HCT116 (cell line): ENCODE measurements at regions not wholly inside any gene's neighbourhood (a gene's known extent, or its start where the extent isn't known, plus 50 kb on each side); places are given as distances from the start of the nearest gene placed in this dataset.

Experiments
- ATAC-seq: fragments of 200-7000 bp; cut with Tn5 transposase; 2 replicates; pipeline ENCODE4 v1.9.1; 2020; ENCODE audit warnings: mild to moderate bottlenecking, moderate library complexity
- BruUV-seq: library from RNA; stranded (reverse); fragments of 400-500 nt; replicated peaks from 2 replicates; lab custom pipeline; 2021; lab: Mats Ljungman, UMichigan
- CTCF ChIA-PET: fragments of 300-600 bp; sonication (Branson Sonifier 250); formaldehyde crosslinking; loops from one replicate; lab custom pipeline; 2021; ENCODE audit warnings: antibody characterized with exemption; lab: Charles Lee
- POLR2A ChIA-PET: fragments of 300-600, 350-600 bp; sonication (Branson Sonifier 250); formaldehyde crosslinking; loops from one replicate; lab custom pipeline; 2021; ENCODE audit warnings: antibody characterized with exemption; lab: Charles Lee
- RAD21 ChIA-PET, 2 experiments: fragments of 300-600 bp; sonication (Branson Sonifier 250); formaldehyde crosslinking; loops; one replicate each; lab custom pipeline; 2023; ENCODE audit warnings: low total read pairs in 2 of 2; ENCODE audit not compliant: uncharacterized antibody in 2 of 2, unreplicated experiment in 2 of 2, low non-redundant PET in 1 of 2; lab: Charles Lee
- DNase-seq: peaks from one replicate; pipeline ENCODE4 v3.0.0-alpha.2; 2010; ENCODE audit warnings: low read depth, low spot score
- H2AFZ ChIP-seq: fragments of 200-600 bp; shearing (Covaris generic), sonication (generic); 2 replicates; pipeline ENCODE4 v1.6.1; 2017; ENCODE audit warnings: low read depth, mixed run types, mixed read lengths, antibody characterized with exemption, low read length; ENCODE audit not compliant: poor library complexity, severe bottlenecking
- H3K27ac ChIP-seq: 2 replicates; pipeline ENCODE4 v1.5.1; 2012; ENCODE audit warnings: low read depth, low read length
- H3K27me3 ChIP-seq: fragments of 200-600 bp; sonication (generic); 2 replicates; pipeline ENCODE4 v1.6.1; 2016; ENCODE audit warnings: mixed run types, low read length, mixed read lengths; ENCODE audit not compliant: insufficient read depth
- H3K36me3 ChIP-seq, 2 experiments: fragments of 200-500 bp in 1 of 2; fragments of 200-600 bp in 1 of 2; sonication (Bioruptor generic) in 1 of 2; sonication (generic) in 1 of 2; 2 replicates each; pipeline versions ENCODE4 v1.5.1 to v1.6.1; 2014 to 2016; ENCODE audit warnings: low read length in 2 of 2, inconsistent platforms in 1 of 2, mixed read lengths in 1 of 2, mixed run types in 1 of 2; ENCODE audit not compliant: insufficient read depth in 2 of 2, control insufficient read depth in 1 of 2
- H3K4me1 ChIP-seq, 2 experiments: fragments of 200-600 bp in 1 of 2; sonication (generic) in 1 of 2; 2 replicates each; pipeline versions ENCODE4 v1.5.1 to v1.6.1; 2012 to 2017; ENCODE audit warnings: low read length in 2 of 2, inconsistent platforms in 1 of 2, mild to moderate bottlenecking in 1 of 2, mixed read lengths in 1 of 2, mixed run types in 1 of 2, moderate library complexity in 1 of 2; ENCODE audit not compliant: insufficient read depth in 2 of 2, control insufficient read depth in 1 of 2
- H3K4me2 ChIP-seq: fragments of 200-600 bp; sonication (generic); 2 replicates; pipeline ENCODE4 v1.6.1; 2017; ENCODE audit warnings: mixed run types, low read length, mixed read lengths
- H3K4me3 ChIP-seq, 2 experiments: fragments of 200-600 bp in 1 of 2; sonication (generic) in 1 of 2; replicated peaks in 1 of 2; 2 replicates each; pipeline ENCODE4 v1.5.1; 2011 to 2016; ENCODE audit warnings: low read length in 2 of 2, control low read depth in 1 of 2, low read depth in 1 of 2, mild to moderate bottlenecking in 1 of 2, mixed read lengths in 1 of 2, mixed run types in 1 of 2
- H3K79me2 ChIP-seq: fragments of 200-600 bp; sonication (generic); 2 replicates; pipeline ENCODE4 v1.6.1; 2017; ENCODE audit warnings: mild to moderate bottlenecking, mixed run types, low read length, moderate library complexity, mixed read lengths; ENCODE audit not compliant: insufficient read depth
- H3K9ac ChIP-seq: fragments of 200-600 bp; sonication (generic); 2 replicates; pipeline ENCODE4 v1.6.1; 2016; ENCODE audit warnings: low read length, mixed read lengths
- H3K9me2 ChIP-seq: fragments of 200-600 bp; sonication (generic), shearing (Covaris generic); 2 replicates; pipeline ENCODE4 v1.6.1; 2017; ENCODE audit warnings: mixed run types, mild to moderate bottlenecking, moderate library complexity; ENCODE audit not compliant: insufficient read depth
- H3K9me3 ChIP-seq, 2 experiments: fragments of 200-500 bp in 1 of 2; fragments of 200-600 bp in 1 of 2; sonication (Bioruptor generic) in 1 of 2; sonication (generic) in 1 of 2; 2 replicates each; pipeline ENCODE4 v1.6.1; 2014 to 2017; ENCODE audit warnings: low read length in 2 of 2, mixed read lengths in 2 of 2, inconsistent platforms in 1 of 2, low read depth in 1 of 2, mild to moderate bottlenecking in 1 of 2, mixed run types in 1 of 2, moderate library complexity in 1 of 2; ENCODE audit not compliant: control insufficient read depth in 1 of 2, insufficient read depth in 1 of 2
- H4K20me1 ChIP-seq: fragments of 200-600 bp; sonication (generic), shearing (Covaris generic); 2 replicates; pipeline ENCODE4 v1.6.1; 2017; ENCODE audit warnings: mixed run types, mild to moderate bottlenecking, moderate library complexity; ENCODE audit not compliant: insufficient read depth
- CBX3 ChIP-seq: IDR thresholded peaks from 2 replicates; pipeline ENCODE4 v1.6.1; 2012; ENCODE audit warnings: low read depth
- CEBPB ChIP-seq: IDR thresholded peaks from 2 replicates; pipeline ENCODE4 v1.6.1; 2012; ENCODE audit warnings: low read depth
- ELF1 ChIP-seq: IDR thresholded peaks from 2 replicates; pipeline ENCODE4 v1.6.1; 2012; ENCODE audit warnings: low read depth, borderline replicate concordance
- EZH2 ChIP-seq: fragments of 200-600 bp; sonication (generic); IDR thresholded peaks from 2 replicates; pipeline ENCODE4 v1.6.1; 2017; ENCODE audit warnings: antibody characterized with exemption, mixed run types
- EZH2phosphoT487 ChIP-seq: fragments of 200-600 bp; IDR thresholded peaks from 2 replicates; pipeline ENCODE4 v1.6.1; 2018; ENCODE audit warnings: antibody characterized with exemption, borderline replicate concordance
- MAX ChIP-seq: IDR thresholded peaks from 2 replicates; pipeline ENCODE4 v1.6.1; 2012
- POLR2A ChIP-seq: IDR thresholded peaks from 2 replicates; pipeline ENCODE4 v1.7.0; 2011; ENCODE audit warnings: borderline replicate concordance; ENCODE audit not compliant: insufficient read depth, insufficient read length; ENCODE audit errors: extremely low read depth
- POLR2AphosphoS5 ChIP-seq: IDR thresholded peaks from 2 replicates; pipeline ENCODE4 v1.6.1; 2011; ENCODE audit warnings: mild to moderate bottlenecking, low read depth, low read length, moderate library complexity
- RAD21 ChIP-seq: IDR thresholded peaks from 2 replicates; pipeline ENCODE4 v1.6.1; 2012; ENCODE audit warnings: low read depth, mild to moderate bottlenecking
- SIN3A ChIP-seq: IDR thresholded peaks from 2 replicates; pipeline ENCODE4 v1.6.1; 2012; ENCODE audit warnings: low read depth
- SRF ChIP-seq: IDR thresholded peaks from 2 replicates; pipeline ENCODE4 v1.6.1; 2012; ENCODE audit warnings: low read depth
- ZFX ChIP-seq: fragments of 450-650 bp; IDR thresholded peaks from 2 replicates; pipeline ENCODE4 v1.6.1; 2017
- intact Hi-C: fragments of 100-400 bp; cut with micrococcal nuclease; formaldehyde crosslinking; loops from 2 replicates; pipeline ENCODE4 v1.10.0; 2022
- TF ChIP-seq, protein P1 (sequence below): IDR thresholded peaks from 2 replicates; pipeline ENCODE4 v1.6.1; 2012; ENCODE audit warnings: low read depth
- TF ChIP-seq, protein P2 (sequence below): IDR thresholded peaks from 2 replicates; pipeline ENCODE4 v1.6.1; 2011; ENCODE audit warnings: mild to moderate bottlenecking, low read length, moderate library complexity; ENCODE audit not compliant: insufficient replicate concordance; ENCODE audit errors: extremely low read depth

DNA sequence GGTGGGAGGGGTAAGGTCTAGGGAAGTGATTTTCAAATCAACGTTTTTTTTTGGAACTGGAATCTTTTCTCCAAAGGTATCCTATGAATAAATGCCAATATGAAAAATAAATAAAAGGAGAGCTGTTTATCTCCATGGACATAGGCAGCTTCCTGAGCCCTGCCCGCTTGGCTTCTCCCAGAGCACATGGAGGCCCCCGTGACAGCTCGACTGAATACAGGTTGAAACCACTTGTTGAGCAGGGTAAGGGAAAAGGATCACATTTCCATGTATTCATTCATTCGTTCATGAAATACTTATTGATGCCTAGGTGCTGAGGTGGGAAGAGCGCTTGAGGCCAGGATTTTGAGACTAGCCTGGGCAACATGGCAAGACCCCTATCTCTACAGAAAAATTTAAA, 64.8 kb downstream of the MARCHF4 start:
- no peak overlapping the region for H3K9ac ChIP-seq
- H3K27me3 ChIP-seq, result no peaks in the 10 kb centered on the region
- H2AFZ ChIP-seq, result no peak overlapping the region
- no peaks in the 10 kb centered on the region for H3K79me2 ChIP-seq
- TF ChIP-seq ZFX (no peak), POLR2A (no peak), CBX3 (no peak), ELF1 (no peak), MAX (no peak)
- no peaks in the 10 kb centered on the region for H3K9me3 ChIP-seq
- H3K4me3 ChIP-seq, result no peak overlapping the region
- BruUV-seq, result no TSS peak
- ChIA-PET RAD21 (no interaction called here), CTCF (no interaction called here), POLR2A (no interaction called here)
- no peaks in the 10 kb centered on the region for H3K36me3 ChIP-seq
- no peak overlapping the region for H3K27ac ChIP-seq
- H3K4me1 ChIP-seq, result no peaks in the 10 kb centered on the region
- ATAC-seq (no peak), DNase-seq (no peak)
- no peaks in the 10 kb centered on the region for H4K20me1 ChIP-seq
- H3K9me2 ChIP-seq, result no peaks in the 10 kb centered on the region
- no peak overlapping the region for H3K4me2 ChIP-seq
- intact Hi-C loops, result no loop called here

GRCh38 chr2:216306868-216307267, 65.4 kb downstream of the MARCHF4 start:
- Histone ChIP-seq H3K9ac (no peak overlapping the region), H3K36me3 (no peaks in the 10 kb centered on the region), H3K4me1 (no peaks in the 10 kb centered on the region), H3K27ac (no peak overlapping the region), H3K9me3 (no peaks in the 10 kb centered on the region), H3K9me2 (no peaks in the 10 kb centered on the region), H3K79me2 (no peaks in the 10 kb centered on the region), H2AFZ (no peak overlapping the region), H3K4me2 (no peak overlapping the region), H3K27me3 (no peaks in the 10 kb centered on the region), H4K20me1 (no peaks in the 10 kb centered on the region), H3K4me3 (no peak overlapping the region)
- RAD21 ChIA-PET, result no interaction called here
- no peak for ATAC-seq
- BruUV-seq, result no TSS peak
- TF ChIP-seq EZH2, result no peak
- TF ChIP-seq POLR2A, result no peak
- TF ChIP-seq ELF1, result no peak
- TF ChIP-seq, protein P1, sequence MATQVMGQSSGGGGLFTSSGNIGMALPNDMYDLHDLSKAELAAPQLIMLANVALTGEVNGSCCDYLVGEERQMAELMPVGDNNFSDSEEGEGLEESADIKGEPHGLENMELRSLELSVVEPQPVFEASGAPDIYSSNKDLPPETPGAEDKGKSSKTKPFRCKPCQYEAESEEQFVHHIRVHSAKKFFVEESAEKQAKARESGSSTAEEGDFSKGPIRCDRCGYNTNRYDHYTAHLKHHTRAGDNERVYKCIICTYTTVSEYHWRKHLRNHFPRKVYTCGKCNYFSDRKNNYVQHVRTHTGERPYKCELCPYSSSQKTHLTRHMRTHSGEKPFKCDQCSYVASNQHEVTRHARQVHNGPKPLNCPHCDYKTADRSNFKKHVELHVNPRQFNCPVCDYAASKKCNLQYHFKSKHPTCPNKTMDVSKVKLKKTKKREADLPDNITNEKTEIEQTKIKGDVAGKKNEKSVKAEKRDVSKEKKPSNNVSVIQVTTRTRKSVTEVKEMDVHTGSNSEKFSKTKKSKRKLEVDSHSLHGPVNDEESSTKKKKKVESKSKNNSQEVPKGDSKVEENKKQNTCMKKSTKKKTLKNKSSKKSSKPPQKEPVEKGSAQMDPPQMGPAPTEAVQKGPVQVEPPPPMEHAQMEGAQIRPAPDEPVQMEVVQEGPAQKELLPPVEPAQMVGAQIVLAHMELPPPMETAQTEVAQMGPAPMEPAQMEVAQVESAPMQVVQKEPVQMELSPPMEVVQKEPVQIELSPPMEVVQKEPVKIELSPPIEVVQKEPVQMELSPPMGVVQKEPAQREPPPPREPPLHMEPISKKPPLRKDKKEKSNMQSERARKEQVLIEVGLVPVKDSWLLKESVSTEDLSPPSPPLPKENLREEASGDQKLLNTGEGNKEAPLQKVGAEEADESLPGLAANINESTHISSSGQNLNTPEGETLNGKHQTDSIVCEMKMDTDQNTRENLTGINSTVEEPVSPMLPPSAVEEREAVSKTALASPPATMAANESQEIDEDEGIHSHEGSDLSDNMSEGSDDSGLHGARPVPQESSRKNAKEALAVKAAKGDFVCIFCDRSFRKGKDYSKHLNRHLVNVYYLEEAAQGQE, result no peak
- TF ChIP-seq MAX, result no peak
- no peak for TF ChIP-seq EZH2phosphoT487
- TF ChIP-seq RAD21, result no peak
- no peak for TF ChIP-seq SRF
- TF ChIP-seq, protein P2, sequence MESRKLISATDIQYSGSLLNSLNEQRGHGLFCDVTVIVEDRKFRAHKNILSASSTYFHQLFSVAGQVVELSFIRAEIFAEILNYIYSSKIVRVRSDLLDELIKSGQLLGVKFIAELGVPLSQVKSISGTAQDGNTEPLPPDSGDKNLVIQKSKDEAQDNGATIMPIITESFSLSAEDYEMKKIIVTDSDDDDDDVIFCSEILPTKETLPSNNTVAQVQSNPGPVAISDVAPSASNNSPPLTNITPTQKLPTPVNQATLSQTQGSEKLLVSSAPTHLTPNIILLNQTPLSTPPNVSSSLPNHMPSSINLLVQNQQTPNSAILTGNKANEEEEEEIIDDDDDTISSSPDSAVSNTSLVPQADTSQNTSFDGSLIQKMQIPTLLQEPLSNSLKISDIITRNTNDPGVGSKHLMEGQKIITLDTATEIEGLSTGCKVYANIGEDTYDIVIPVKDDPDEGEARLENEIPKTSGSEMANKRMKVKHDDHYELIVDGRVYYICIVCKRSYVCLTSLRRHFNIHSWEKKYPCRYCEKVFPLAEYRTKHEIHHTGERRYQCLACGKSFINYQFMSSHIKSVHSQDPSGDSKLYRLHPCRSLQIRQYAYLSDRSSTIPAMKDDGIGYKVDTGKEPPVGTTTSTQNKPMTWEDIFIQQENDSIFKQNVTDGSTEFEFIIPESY, result no peak
- no peak for TF ChIP-seq ZFX
- TF ChIP-seq SIN3A, result no peak
- no peak for TF ChIP-seq CEBPB
- no peak for TF ChIP-seq POLR2AphosphoS5
- POLR2A ChIA-PET, result no interaction called here
- no peak for DNase-seq
- CTCF ChIA-PET, result no interaction called here
- intact Hi-C loops, result no loop called here
